ENCODE measurements at regions not wholly inside any gene's neighbourhood (a gene's known extent, or its start where the extent isn't known, plus 50 kb on each side); places are given as distances from the start of the nearest gene placed in this dataset.

- no peak overlapping the region for H3K27ac ChIP-seq
- TF ChIP-seq REST (IDR thresholded peaks at IDR 0.05), result peak; percentile 75
- no peak for TF ChIP-seq KDM5A (IDR thresholded peaks at IDR 0.05)
- WGBS (ENCODE audit: missing lambda C conversion rate), result 4% methylated on average over 1 of the region's 1 CpG
- H3K4me2 ChIP-seq, result peak overlapping the region; percentile 36; the same call in 2 of the 3 replicates
- ATAC-seq (no peak), DNase-seq (ENCODE audit: low read depth in 1 of 2, low spot score in 1 of 2) (no peak), FAIRE-seq (no peak)
- H3K4me1 ChIP-seq, result peaks cover 12% of the 10 kb centered on the region
- no peaks in the 10 kb centered on the region for H3K9me3 ChIP-seq
- ChIA-PET CTCF (no interaction called here), POLR2A (no interaction called here)
- no peak overlapping the region for H3K4me3 ChIP-seq
Measured at GRCh38 chr12:115129727-115130126, 445.8 kb upstream of the TBX3 start.

- no peak overlapping the region for H3K4me3 ChIP-seq
- H3K4me1 ChIP-seq, result no peaks in the 10 kb centered on the region
- no peak for DNase-seq (ENCODE audit: low read depth in 1 of 2, low spot score in 1 of 2)
- no peak overlapping the region for H3K27ac ChIP-seq
- 0 out of 2 replicates have a peak, but pooled peaks have one; percentile 4 for TF ChIP-seq USF2 (IDR thresholded peaks at IDR 0.05)
- TF ChIP-seq EHMT2 (IDR thresholded peaks at IDR 0.05; ENCODE audit: low read depth), result no peak
- FAIRE-seq, result no peak
- peaks cover 9% of the 10 kb centered on the region; the same call in 2 of the 3 replicates for H3K9me3 ChIP-seq
- ChIA-PET CTCF (no interaction called here), POLR2A (no interaction called here)
- no peak overlapping the region for H3K4me2 ChIP-seq
- no peak for ATAC-seq
Measured at GRCh38 chr12:115121053-115121452, 437.1 kb upstream of the TBX3 start.

GRCh38 chr12:115118177-115118724 lies 434.3 kb upstream of the TBX3 start:
- Histone ChIP-seq H3K27ac (no peak overlapping the region), H3K9me3 (peaks cover 9% of the 10 kb centered on the region; the same call in 2 of the 3 replicates), H3K4me3 (no peak overlapping the region), H3K4me2 (no peak overlapping the region), H3K4me1 (no peaks in the 10 kb centered on the region)
- ATAC-seq (no peak), FAIRE-seq (no peak), DNase-seq (ENCODE audit: low read depth in 1 of 2, low spot score in 1 of 2) (no peak)
- ChIA-PET CTCF (interaction anchor here (0.7 kb wide), 1 partner anchor 381 kb away, joined by 3 read pairs; no protein-coding TSS in a partner anchor), POLR2A (no interaction called here)
- WGBS (ENCODE audit: missing lambda C conversion rate), result 34% methylated on average over 3 of the region's 3 CpGs
- TF ChIP-seq PHF8 (IDR thresholded peaks at IDR 0.05; ENCODE audit: borderline replicate concordance, low read depth) (no peak), EHMT2 (IDR thresholded peaks at IDR 0.05; ENCODE audit: low read depth) (no peak), NPAS2 (CRISPR knock-in tag; IDR thresholded peaks at IDR 0.05; ENCODE audit: borderline replicate concordance) (no peak), PBX3 (IDR thresholded peaks at IDR 0.05) (no peak), CEBPB (IDR thresholded peaks at IDR 0.05) (no peak), TFCP2L1 (CRISPR knock-in tag; IDR thresholded peaks at IDR 0.05) (no peak), BHLHE40 (IDR thresholded peaks at IDR 0.05; ENCODE audit: low read depth, low read length) (no peak), MAFK (IDR thresholded peaks at IDR 0.05; ENCODE audit: partially characterized antibody) (no peak), KDM1A (IDR thresholded peaks at IDR 0.05; ENCODE audit: low read depth) (no peak), REST (IDR thresholded peaks at IDR 0.05) (no peak), RARB (CRISPR knock-in tag; IDR thresholded peaks at IDR 0.05) (no peak), JUN (IDR thresholded peaks at IDR 0.05) (no peak), ESRRA (IDR thresholded peaks at IDR 0.05; ENCODE audit: borderline replicate concordance, low read length) (no peak), ZNF302 (CRISPR knock-in tag; IDR thresholded peaks at IDR 0.05) (no peak), NR3C1 (IDR thresholded peaks at IDR 0.05) (no peak)

All from A549 (cell line).